HL-60 (cell line): ENCODE measurements at regions not wholly inside any gene's neighbourhood (a gene's known extent, or its start where the extent isn't known, plus 50 kb on each side); places are given as distances from the start of the nearest gene placed in this dataset.

Experiments
- CTCF ChIP-seq: IDR thresholded peaks from one replicate; pipeline ENCODE4 v1.5.1; 2011; ENCODE audit warnings: low read length, control low read depth, inconsistent platforms; ENCODE audit not compliant: insufficient read depth
- TF ChIP-seq, protein P1 (sequence below): IDR thresholded peaks from 2 replicates; pipeline ENCODE4 v1.6.1; 2012; ENCODE audit warnings: low read depth; ENCODE audit not compliant: insufficient replicate concordance

GRCh38 chr13:24038841-24039330, 121.6 kb upstream of the SPATA13 start:
- no peak for TF ChIP-seq CTCF
- TF ChIP-seq, protein P1, sequence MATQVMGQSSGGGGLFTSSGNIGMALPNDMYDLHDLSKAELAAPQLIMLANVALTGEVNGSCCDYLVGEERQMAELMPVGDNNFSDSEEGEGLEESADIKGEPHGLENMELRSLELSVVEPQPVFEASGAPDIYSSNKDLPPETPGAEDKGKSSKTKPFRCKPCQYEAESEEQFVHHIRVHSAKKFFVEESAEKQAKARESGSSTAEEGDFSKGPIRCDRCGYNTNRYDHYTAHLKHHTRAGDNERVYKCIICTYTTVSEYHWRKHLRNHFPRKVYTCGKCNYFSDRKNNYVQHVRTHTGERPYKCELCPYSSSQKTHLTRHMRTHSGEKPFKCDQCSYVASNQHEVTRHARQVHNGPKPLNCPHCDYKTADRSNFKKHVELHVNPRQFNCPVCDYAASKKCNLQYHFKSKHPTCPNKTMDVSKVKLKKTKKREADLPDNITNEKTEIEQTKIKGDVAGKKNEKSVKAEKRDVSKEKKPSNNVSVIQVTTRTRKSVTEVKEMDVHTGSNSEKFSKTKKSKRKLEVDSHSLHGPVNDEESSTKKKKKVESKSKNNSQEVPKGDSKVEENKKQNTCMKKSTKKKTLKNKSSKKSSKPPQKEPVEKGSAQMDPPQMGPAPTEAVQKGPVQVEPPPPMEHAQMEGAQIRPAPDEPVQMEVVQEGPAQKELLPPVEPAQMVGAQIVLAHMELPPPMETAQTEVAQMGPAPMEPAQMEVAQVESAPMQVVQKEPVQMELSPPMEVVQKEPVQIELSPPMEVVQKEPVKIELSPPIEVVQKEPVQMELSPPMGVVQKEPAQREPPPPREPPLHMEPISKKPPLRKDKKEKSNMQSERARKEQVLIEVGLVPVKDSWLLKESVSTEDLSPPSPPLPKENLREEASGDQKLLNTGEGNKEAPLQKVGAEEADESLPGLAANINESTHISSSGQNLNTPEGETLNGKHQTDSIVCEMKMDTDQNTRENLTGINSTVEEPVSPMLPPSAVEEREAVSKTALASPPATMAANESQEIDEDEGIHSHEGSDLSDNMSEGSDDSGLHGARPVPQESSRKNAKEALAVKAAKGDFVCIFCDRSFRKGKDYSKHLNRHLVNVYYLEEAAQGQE = no peak
